Activated T-helper 2 cell treated with anti-CD3 and anti-CD28 coated beads, Interferon-gamma antibody, Interleukin-2, Interleukin-4, amounts not matched to agents 10 μg/mL and 5 μg/mL and 100 μg/mL, durations not matched to agents 14 hours and 24 hours and 36 hours (primary cell): ENCODE measurements at regions not wholly inside any gene's neighbourhood (a gene's known extent, or its start where the extent isn't known, plus 50 kb on each side); places are given as distances from the start of the nearest gene placed in this dataset.

ENCODE experiments used
- DNase-seq: peaks from one replicate; pipeline ENCODE4 v3.0.0; 2021; ENCODE audit warnings: low spot score
- H3K27ac Mint-ChIP-seq: one replicate; pipeline ENCODE4 v1.8.0; 2021; ENCODE audit warnings: mixed read lengths
- H3K27me3 Mint-ChIP-seq: one replicate; pipeline ENCODE4 v1.8.0; 2021; ENCODE audit warnings: low read depth, mixed read lengths
- H3K36me3 Mint-ChIP-seq: one replicate; pipeline ENCODE4 v1.8.0; 2021; ENCODE audit warnings: low read depth, mixed read lengths
- H3K4me1 Mint-ChIP-seq: one replicate; pipeline ENCODE4 v1.8.0; 2021; ENCODE audit warnings: low read depth, mixed read lengths
- H3K4me3 Mint-ChIP-seq: one replicate; pipeline ENCODE4 v1.8.0; 2021; ENCODE audit warnings: low read depth, mild to moderate bottlenecking, moderate library complexity, mixed read lengths
- H3K9me3 Mint-ChIP-seq: one replicate; pipeline ENCODE4 v1.8.0; 2021; ENCODE audit warnings: mixed read lengths
- intact Hi-C: fragments of 100-400 bp; cut with micrococcal nuclease; formaldehyde crosslinking; loops from one replicate; pipeline ENCODE4 v1.15.1; 2023

DNA sequence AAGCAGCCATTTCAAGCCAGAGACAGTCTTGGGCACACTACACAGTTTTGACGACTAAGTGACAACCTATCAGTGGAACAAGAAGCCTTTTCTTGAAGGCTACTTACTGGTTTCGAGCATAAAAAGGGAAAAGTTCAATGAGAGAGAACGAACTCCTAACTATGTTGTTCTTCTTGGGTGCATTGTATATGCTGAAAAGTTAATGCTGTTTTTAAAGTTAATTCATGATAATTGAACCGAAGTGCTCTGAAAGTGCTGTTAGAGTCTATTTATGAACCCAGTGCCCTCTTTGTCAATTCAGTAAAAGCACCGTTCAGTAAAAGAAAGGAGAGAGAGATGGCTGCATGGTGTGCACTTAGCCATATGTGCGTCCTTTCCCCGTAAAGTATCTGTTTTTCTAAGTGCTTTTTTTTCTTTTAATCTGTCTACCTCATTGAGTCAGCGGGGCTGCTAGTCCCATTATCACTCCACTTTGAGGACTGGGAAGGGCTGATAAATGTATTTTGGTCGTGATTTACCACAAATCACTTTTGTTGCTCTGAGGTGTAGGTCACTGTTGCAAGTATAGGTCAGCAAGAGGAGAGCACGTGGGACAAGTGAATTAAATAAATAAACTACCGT, 380.7 kb upstream of the GOLIM4 start:
- Mint-ChIP-seq H3K27me3 (no peaks in the 10 kb centered on the region), H3K9me3 (no peaks in the 10 kb centered on the region), H3K4me1 (no peaks in the 10 kb centered on the region), H3K4me3 (no peak overlapping the region), H3K36me3 (no peaks in the 10 kb centered on the region), H3K27ac (no peak overlapping the region)
- no peak for DNase-seq
- intact Hi-C loops: no loop called here

DNA sequence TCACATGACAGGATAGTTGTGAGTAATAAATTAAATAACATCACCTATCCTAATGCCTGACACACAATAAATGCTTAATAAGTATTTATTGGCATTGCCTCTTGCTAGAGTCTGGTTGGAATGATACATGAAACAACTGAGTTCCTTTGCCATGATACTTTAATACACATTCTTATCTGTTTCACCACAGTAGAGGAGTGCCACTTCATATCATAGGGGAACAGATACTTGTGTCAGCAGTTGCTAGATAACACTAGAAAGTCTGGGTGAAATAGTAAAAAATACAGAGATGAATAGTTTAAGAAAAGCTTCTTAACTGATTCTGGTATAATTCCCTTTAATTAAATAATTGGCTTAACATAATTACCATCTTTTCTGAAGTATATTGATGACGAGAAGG, 380.0 kb upstream of the GOLIM4 start:
- Mint-ChIP-seq H3K27ac (no peak overlapping the region), H3K9me3 (no peaks in the 10 kb centered on the region), H3K27me3 (no peaks in the 10 kb centered on the region), H3K36me3 (no peaks in the 10 kb centered on the region), H3K4me1 (no peaks in the 10 kb centered on the region), H3K4me3 (no peak overlapping the region)
- intact Hi-C loops: no loop called here
- DNase-seq: no peak

DNA sequence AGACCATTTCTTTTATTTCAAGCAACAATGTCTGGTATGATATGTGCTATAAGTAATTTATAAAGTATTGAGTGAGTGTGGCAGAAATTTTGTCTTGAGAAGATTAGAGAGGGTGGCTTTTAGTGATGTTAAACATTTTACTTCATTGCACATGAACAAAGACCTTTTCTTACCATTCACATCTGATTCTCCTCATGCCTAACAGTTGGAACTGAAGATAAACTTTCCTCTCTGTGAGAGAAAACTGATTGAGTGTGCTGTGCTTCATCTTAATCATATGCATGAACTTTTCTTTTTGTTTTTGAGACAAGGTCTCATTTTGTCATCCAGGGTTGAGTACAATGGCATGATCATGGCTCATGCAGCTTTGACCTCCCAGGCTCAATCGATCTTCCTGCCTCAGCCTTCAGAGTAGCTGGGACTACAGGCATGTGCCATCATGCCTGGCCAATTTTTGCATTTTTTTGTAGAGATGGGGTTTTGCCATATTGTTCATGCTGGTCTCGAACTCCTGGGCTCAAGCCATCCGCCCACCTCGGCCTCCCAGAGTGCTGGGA, 377.7 kb upstream of the GOLIM4 start:
- Mint-ChIP-seq H3K4me3 (no peak overlapping the region), H3K27me3 (no peaks in the 10 kb centered on the region), H3K36me3 (no peaks in the 10 kb centered on the region), H3K9me3 (no peaks in the 10 kb centered on the region), H3K4me1 (no peaks in the 10 kb centered on the region), H3K27ac (no peak overlapping the region)
- intact Hi-C loops: no loop called here
- DNase-seq: no peak

DNA sequence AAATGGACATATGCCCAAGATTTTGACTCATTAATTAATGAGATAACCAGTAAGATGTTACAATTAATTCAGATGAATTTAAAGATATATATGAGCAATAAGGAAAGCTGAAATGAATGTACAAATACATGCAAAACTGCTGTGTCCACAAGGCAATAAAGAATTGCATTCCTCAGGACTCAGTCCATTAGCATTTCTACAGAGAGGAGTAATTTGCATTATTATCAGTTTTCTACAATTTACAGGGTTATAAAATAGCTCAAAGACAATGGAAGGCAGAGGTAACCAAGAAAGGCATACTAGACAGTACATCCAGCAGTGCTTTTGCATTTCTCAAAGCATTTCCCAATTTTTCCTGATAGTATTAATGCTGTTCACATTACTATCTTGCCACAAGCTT, 377.1 kb upstream of the GOLIM4 start:
- no peaks in the 10 kb centered on the region for H3K4me1 Mint-ChIP-seq
- H3K27me3 Mint-ChIP-seq: no peaks in the 10 kb centered on the region
- H3K36me3 Mint-ChIP-seq: no peaks in the 10 kb centered on the region
- DNase-seq: no peak
- no peak overlapping the region for H3K4me3 Mint-ChIP-seq
- H3K27ac Mint-ChIP-seq: no peak overlapping the region
- no peaks in the 10 kb centered on the region for H3K9me3 Mint-ChIP-seq
- intact Hi-C loops: no loop called here

DNA sequence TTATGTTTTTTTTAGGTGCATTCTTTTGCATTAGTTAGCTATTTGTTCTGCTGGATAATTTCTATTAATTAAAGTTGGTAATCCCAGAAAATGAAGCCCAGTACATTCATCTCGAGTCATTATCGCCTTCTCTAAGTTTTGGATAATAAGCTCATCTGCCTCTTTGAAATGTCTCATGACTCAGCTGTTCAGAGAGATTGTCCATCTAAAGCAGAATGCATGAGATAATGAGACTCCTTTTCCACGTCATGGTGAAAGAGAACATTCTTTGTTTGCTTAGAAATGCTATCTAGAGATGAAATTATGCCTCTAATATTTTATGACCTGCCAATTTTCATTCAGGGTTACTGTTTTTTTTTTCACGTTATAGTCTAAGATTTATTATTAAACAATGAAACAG, 374.7 kb upstream of the GOLIM4 start:
- DNase-seq: no peak
- H3K27ac Mint-ChIP-seq: no peak overlapping the region
- no peaks in the 10 kb centered on the region for H3K27me3 Mint-ChIP-seq
- H3K9me3 Mint-ChIP-seq: no peaks in the 10 kb centered on the region
- intact Hi-C loops: no loop called here
- no peak overlapping the region for H3K4me3 Mint-ChIP-seq
- no peaks in the 10 kb centered on the region for H3K36me3 Mint-ChIP-seq
- no peaks in the 10 kb centered on the region for H3K4me1 Mint-ChIP-seq

DNA sequence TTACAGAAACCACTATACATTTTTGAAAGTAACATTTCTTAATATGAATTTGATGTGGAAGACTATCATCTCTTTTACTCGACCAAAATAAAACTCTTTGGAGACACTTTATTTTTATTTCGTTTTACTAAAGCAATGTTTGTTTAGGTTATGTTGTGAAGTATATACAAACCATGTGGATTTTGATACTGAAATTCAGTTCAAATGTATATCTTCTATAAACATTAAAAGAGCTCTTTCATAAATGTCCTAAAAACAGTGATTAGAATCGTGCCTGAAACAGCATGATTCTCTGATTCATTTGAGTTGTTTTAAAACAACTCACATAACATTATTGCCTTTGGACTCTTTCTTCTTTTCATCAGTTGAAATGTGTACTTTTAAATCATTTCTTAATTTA, 373.7 kb upstream of the GOLIM4 start:
- no peaks in the 10 kb centered on the region for H3K9me3 Mint-ChIP-seq
- no peak for DNase-seq

DNA sequence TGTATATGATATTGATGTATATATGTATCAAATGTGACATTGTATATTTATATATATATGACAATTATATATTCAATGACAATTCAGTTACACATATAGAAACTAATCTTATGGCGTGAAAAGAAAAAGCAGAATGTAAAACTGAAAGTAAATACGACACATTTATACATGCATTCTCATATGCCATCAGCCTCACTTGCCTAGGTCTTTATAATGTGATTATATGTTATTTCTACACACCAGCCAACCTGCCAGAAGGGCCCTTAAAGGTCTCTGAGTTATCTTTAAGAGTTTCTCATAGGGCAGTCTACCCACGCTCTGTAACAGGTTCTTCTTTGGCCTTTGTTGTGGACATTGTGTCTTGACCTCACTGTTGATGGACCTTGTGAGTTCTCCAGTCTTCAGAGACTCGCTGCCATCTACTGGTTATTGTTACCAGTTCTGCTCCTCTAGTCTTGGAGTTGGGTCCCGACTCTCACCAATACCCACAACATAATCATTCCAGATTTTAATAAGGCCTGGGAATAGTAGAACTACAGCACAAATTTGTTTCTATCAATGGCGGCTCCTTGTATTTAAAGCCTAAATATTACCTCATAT, 371.5 kb upstream of the GOLIM4 start:
- Mint-ChIP-seq H3K9me3 (no peaks in the 10 kb centered on the region), H3K4me3 (no peak overlapping the region), H3K36me3 (no peaks in the 10 kb centered on the region), H3K4me1 (no peaks in the 10 kb centered on the region), H3K27me3 (no peaks in the 10 kb centered on the region), H3K27ac (no peak overlapping the region)
- no peak for DNase-seq
- intact Hi-C loops: loop anchor here (1.0 kb wide), 1 partner anchor 256 kb away; no protein-coding TSS in a partner anchor

More for the DNA sequence above, 373.7 kb upstream of the GOLIM4 start:
- no peaks in the 10 kb centered on the region for H3K4me1 Mint-ChIP-seq
- intact Hi-C loops: no loop called here
- H3K36me3 Mint-ChIP-seq: no peaks in the 10 kb centered on the region
- no peak overlapping the region for H3K4me3 Mint-ChIP-seq
- no peak overlapping the region for H3K27ac Mint-ChIP-seq
- H3K27me3 Mint-ChIP-seq: no peaks in the 10 kb centered on the region

DNA sequence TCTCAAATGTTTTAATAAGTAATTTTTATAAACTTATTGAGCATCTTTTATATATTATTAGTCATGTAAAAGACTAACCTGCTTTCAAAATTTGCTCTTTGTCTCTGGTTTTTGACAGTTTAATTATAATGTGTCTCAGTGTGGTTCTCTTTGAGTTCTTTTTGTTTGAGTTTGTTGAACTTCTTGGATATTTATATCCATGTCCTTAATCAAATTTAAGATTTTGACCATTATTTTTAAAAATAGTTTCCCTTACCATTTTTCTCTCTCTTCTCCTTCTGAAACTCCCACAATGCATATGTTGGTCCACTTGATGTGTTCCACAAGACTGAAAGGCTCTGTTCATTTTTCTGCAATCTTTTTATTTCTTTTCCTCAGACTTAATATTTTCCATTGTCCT, 366.1 kb upstream of the GOLIM4 start:
- Mint-ChIP-seq H3K9me3 (no peaks in the 10 kb centered on the region), H3K27me3 (no peaks in the 10 kb centered on the region), H3K36me3 (no peaks in the 10 kb centered on the region), H3K4me1 (no peaks in the 10 kb centered on the region), H3K27ac (no peak overlapping the region), H3K4me3 (no peak overlapping the region)
- intact Hi-C loops: no loop called here
- DNase-seq: no peak

DNA sequence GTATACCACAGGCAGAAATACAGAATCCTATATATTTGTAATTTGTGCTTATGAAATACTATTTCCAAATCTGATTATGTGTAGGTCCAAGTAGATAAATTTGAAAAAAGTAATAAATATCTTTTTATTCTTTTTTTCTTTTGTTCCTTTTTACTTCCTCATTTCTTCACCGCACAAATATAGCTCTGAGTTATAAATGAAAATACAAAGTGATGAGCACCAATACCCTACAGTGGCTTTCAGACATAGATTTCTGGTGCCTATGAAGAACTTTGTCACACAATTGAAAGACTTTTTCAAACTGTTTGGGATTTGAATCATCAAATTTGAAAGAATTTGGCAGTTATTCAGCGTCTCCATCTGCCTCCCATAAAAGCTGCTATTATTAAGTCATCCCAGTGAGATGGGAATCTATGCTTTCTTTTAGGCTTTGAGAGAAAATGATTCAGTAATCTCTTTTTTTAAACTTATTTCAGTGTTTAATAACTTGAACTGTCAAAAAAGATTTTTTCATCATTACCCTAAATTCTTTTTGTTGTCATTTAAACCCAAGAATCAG, 363.6 kb upstream of the GOLIM4 start:
- intact Hi-C loops: no loop called here
- no peaks in the 10 kb centered on the region for H3K27me3 Mint-ChIP-seq
- H3K4me3 Mint-ChIP-seq: no peak overlapping the region
- no peaks in the 10 kb centered on the region for H3K4me1 Mint-ChIP-seq
- no peaks in the 10 kb centered on the region for H3K36me3 Mint-ChIP-seq
- H3K9me3 Mint-ChIP-seq: no peaks in the 10 kb centered on the region
- no peak for DNase-seq
- no peak overlapping the region for H3K27ac Mint-ChIP-seq

DNA sequence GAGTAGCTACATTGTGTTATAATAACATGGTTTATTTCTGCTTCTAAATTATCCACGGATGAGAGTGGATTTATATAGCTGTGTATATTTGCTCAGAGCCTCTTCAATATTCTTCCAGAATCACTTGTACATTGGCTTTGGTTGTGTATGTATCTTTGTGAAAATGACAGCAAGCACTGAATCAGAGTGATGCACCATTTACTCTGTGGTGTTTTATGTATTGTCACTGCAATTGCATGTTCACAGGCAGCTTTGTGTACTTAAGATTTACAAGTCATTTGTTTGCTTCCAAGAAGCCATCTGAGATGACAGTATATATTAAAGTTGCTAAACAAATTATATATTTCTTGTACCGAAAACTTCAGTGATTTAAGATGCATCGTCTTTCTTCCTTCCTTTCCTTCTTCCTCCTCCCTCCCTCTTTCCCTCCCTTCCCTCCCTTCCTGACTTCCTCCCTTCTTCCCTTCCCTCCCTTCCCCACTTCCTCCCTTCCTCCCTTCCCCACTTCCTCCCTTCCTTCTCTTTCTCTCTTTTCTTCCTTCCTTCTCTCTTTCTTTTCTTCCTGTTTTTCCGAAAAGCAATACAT, 362.3 kb upstream of the GOLIM4 start:
- H3K9me3 Mint-ChIP-seq: no peaks in the 10 kb centered on the region
- no peak overlapping the region for H3K4me3 Mint-ChIP-seq
- no peaks in the 10 kb centered on the region for H3K36me3 Mint-ChIP-seq
- no peak overlapping the region for H3K27ac Mint-ChIP-seq
- no peaks in the 10 kb centered on the region for H3K27me3 Mint-ChIP-seq
- no peaks in the 10 kb centered on the region for H3K4me1 Mint-ChIP-seq
- no peak for DNase-seq
- intact Hi-C loops: no loop called here

DNA sequence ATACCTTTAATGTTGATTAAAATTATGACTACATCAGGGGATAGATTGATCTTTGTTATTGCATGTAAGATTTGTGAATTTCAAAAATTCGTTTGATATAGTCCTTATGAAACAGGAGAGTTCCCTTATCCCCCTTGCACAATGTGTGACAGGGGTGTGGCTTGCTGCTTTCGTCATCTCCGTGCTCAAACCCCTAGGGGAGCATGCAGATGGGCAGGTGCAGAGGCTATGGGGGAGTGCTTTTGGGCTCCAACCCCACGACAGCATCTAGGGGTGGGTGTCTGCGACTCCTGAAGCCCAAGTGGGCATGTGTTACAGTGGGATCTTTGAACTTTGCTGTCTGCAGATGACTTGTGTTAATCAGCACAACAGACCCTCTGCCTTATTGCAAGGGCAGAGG, 360.1 kb upstream of the GOLIM4 start:
- Mint-ChIP-seq H3K36me3 (no peaks in the 10 kb centered on the region), H3K9me3 (no peaks in the 10 kb centered on the region), H3K4me3 (no peak overlapping the region), H3K27me3 (no peaks in the 10 kb centered on the region), H3K27ac (no peak overlapping the region), H3K4me1 (no peaks in the 10 kb centered on the region)
- no peak for DNase-seq
- intact Hi-C loops: no loop called here

DNA sequence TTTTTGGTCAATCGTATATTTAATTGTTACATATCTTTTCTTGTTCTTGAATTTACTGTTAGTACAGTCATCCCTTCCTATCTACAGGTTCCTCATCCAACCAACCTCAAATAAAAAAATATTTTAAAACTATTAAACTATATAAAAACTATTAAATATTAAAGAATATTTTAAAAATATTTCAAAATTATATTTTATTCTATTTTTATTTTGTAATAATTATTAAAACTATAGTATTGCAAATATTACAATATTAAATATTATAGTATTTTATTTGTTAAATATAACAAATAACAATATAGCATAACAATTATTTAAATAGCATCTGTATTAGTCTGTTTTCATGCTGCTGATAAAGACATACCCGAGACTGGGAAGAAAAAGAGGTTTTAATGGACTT, 357.9 kb upstream of the GOLIM4 start:
- no peak for DNase-seq
- intact Hi-C loops: no loop called here
- Mint-ChIP-seq H3K27ac (no peak overlapping the region), H3K27me3 (no peaks in the 10 kb centered on the region), H3K4me3 (no peak overlapping the region), H3K36me3 (no peaks in the 10 kb centered on the region), H3K9me3 (no peaks in the 10 kb centered on the region), H3K4me1 (no peaks in the 10 kb centered on the region)

DNA sequence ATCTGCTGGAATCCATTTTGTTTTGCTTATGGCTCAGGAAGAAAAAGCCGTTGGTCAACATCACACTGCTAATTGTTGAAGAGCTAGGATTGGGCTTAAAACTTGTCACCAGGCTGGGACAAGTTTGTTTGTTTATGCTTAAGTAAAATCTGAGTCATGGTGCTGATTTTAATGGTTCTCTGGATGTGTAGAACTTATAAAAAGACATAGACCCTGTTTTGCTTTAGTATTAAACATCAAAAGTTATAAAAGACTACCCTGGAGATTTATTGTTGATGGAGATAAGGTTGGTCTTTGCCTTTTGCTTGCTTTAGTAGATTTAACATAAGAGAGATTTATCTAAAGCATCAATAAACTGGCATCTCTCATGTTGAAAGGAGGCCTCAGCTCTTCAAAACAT, 348.2 kb upstream of the GOLIM4 start:
- no peak for DNase-seq
- Mint-ChIP-seq H3K27ac (no peak overlapping the region), H3K27me3 (no peaks in the 10 kb centered on the region), H3K36me3 (no peaks in the 10 kb centered on the region), H3K4me3 (no peak overlapping the region), H3K9me3 (no peaks in the 10 kb centered on the region), H3K4me1 (no peaks in the 10 kb centered on the region)
- intact Hi-C loops: no loop called here
